ENCODE measurements at regions not wholly inside any gene's neighbourhood (a gene's known extent, or its start where the extent isn't known, plus 50 kb on each side); places are given as distances from the start of the nearest gene placed in this dataset.
"Not testable (repeated sequence)": the region's sequence is repeated elsewhere in the genome, so short reads cannot be mapped to it uniquely, and the experiment has no call there.

DNA sequence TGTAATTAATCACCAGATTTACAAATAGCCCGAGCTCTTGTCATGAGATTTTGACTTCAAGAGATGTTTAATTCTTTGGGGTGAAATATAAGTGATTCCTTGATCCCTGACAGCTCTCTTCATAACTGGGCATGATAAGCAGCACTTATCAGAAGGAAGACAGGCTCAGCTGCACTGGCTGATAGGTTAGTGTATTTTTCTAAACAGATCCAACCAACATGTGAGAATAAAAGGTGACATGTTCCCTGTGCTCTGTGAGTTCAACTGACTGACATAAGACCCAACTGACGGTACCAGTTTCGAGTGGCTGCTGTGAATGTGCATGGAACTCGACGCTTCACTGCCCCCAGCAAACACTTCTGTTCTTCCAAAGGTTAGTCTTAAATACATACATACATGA lies 114.8 kb downstream of the VCY start:
- no peaks in the 10 kb centered on the region for H3K4me1 Mint-ChIP-seq
- no peak overlapping the region for H3K4me3 Mint-ChIP-seq
- H3K9me3 Mint-ChIP-seq: no peaks in the 10 kb centered on the region
- DNase-seq: no peak
- ChIA-PET CTCF (no interaction called here), POLR2A (no interaction called here)
- H3K27me3 Mint-ChIP-seq: no peaks in the 10 kb centered on the region
- no peaks in the 10 kb centered on the region for H3K36me3 Mint-ChIP-seq (ENCODE audit: low read depth)
- no peak overlapping the region for H3K27ac Mint-ChIP-seq

- no peak overlapping the region for H3K4me3 Mint-ChIP-seq
- POLR2A ChIA-PET: no interaction called here
Observed at GRCh38 chrY:13872696-13873095, 113.6 kb downstream of the VCY start.

DNA sequence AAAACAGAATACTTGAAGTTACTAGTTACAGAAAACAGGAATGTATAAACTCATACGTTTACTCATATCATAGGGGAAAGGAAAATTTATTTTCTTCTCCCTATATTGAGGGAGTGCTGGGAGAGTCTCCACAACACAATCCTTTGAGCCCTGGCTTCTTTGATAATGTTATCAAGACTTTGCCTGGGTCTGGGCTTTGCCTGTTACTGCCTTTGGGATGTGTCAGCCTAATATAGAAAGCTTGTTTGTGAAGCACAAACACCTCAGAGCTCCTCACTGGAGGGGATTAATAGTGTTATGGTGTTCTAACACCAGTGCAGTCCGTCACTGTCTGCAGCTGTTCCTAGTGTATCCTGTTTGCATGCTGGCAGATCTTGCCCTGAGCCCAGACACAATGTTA lies 107.8 kb downstream of the VCY start:
- Mint-ChIP-seq H3K4me1 (no peaks in the 10 kb centered on the region), H3K9me3 (no peaks in the 10 kb centered on the region), H3K27me3 (no peaks in the 10 kb centered on the region), H3K4me3 (no peak overlapping the region), H3K27ac (no peak overlapping the region), H3K36me3 (ENCODE audit: low read depth) (no peaks in the 10 kb centered on the region)
- ChIA-PET CTCF (no interaction called here), POLR2A (no interaction called here)
- no peak for DNase-seq

More at GRCh38 chrY:13872696-13873095, 113.6 kb downstream of the VCY start:
- Mint-ChIP-seq H3K9me3 (no peaks in the 10 kb centered on the region), H3K4me1 (no peaks in the 10 kb centered on the region), H3K27me3 (no peaks in the 10 kb centered on the region), H3K27ac (no peak overlapping the region), H3K36me3 (ENCODE audit: low read depth) (no peaks in the 10 kb centered on the region)
- CTCF ChIA-PET: no interaction called here
- no peak for DNase-seq

- Mint-ChIP-seq H3K4me3 (no peak overlapping the region), H3K27me3 (no peaks in the 10 kb centered on the region), H3K27ac (no peak overlapping the region), H3K9me3 (no peaks in the 10 kb centered on the region), H3K36me3 (ENCODE audit: low read depth) (no peaks in the 10 kb centered on the region), H3K4me1 (no peaks in the 10 kb centered on the region)
- DNase-seq: no peak
- POLR2A ChIA-PET: no interaction called here
- CTCF ChIA-PET: no interaction called here
Observed at GRCh38 chrY:13881096-13881495, 105.2 kb downstream of the VCY start.

- Mint-ChIP-seq H3K27ac (no peak overlapping the region), H3K27me3 (no peaks in the 10 kb centered on the region), H3K4me3 (no peak overlapping the region), H3K9me3 (no peaks in the 10 kb centered on the region), H3K4me1 (no peaks in the 10 kb centered on the region), H3K36me3 (ENCODE audit: low read depth) (no peaks in the 10 kb centered on the region)
- POLR2A ChIA-PET: no interaction called here
- no peak for DNase-seq
- CTCF ChIA-PET: no interaction called here
Observed at GRCh38 chrY:13882829-13883228, 103.4 kb downstream of the VCY start.

DNA sequence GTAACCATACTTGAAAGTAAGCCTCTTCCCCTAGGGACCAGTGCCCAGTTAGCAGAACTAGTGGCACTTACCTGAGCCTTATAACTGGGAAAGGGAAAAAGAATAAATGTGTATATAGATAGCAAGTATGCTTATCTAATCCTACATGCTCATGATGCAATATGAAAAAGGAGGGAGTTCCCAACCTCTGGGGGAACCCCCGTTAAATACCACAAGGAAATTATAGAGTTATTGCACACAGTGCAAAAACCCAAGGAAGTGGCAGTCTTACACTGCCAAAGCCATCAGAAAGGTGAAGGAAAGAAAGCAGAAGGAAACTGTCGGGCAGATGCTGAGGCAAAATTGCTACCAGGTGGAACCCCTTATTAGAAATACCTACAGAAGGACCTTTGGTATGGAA lies 92.2 kb downstream of the VCY start:
- H3K4me1 Mint-ChIP-seq; CTCF ChIA-PET; H3K27ac Mint-ChIP-seq; H3K9me3 Mint-ChIP-seq; DNase-seq; H3K4me3 Mint-ChIP-seq; H3K27me3 Mint-ChIP-seq; H3K36me3 Mint-ChIP-seq (ENCODE audit: low read depth); POLR2A ChIA-PET: not testable (repeated sequence)

DNA sequence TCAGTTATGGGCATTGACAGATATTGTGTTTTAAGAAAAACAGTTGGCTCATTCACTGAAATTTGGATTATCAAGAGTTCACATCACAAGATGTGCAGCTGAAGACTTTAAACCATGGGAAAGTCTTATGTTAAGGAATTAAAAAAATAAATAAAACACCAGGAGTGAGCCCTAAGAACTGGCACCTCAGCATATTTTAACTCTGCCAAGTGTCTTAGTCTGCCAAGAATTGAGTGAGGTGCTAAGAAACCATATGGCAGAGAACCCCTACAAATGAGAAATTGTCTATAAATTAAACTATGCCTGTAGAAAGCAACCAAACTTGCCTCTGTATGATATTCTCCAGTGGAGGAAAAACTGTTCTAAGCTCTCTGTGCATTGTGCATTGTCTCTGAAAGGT lies 78.5 kb downstream of the VCY start:
- Mint-ChIP-seq H3K27ac (no peak overlapping the region), H3K4me3 (no peak overlapping the region), H3K27me3 (no peaks in the 10 kb centered on the region), H3K4me1 (no peaks in the 10 kb centered on the region), H3K9me3 (no peaks in the 10 kb centered on the region), H3K36me3 (ENCODE audit: low read depth) (no peaks in the 10 kb centered on the region)
- POLR2A ChIA-PET: no interaction called here
- CTCF ChIA-PET: no interaction called here
- no peak for DNase-seq

DNA sequence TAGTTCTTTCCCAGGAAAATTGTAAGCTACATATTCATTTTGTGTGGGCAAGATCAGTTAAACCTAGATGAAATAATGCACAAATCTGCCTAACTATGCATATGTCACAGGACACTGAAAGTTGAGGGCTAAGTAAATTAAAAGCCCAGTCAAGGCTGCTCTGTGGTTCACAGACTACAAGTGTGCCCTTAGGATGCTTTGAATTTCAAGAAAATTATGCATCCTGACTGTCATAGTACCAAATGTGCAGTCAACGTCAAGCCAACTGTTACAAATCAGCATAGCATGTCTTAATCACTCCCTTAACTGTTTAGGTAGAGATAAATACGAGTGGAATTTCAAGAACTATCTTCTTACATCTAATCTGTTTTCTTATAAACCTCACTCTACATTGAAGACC lies 55.8 kb downstream of the VCY start:
- H3K9me3 Mint-ChIP-seq, H3K4me1 Mint-ChIP-seq: not testable (repeated sequence)

More for the DNA sequence above, 55.8 kb downstream of the VCY start:
- H3K27ac Mint-ChIP-seq; POLR2A ChIA-PET; CTCF ChIA-PET; H3K4me3 Mint-ChIP-seq; H3K27me3 Mint-ChIP-seq; DNase-seq; H3K36me3 Mint-ChIP-seq (ENCODE audit: low read depth): not testable (repeated sequence)
